ENCODE measurements at regions not wholly inside any gene's neighbourhood (a gene's known extent, or its start where the extent isn't known, plus 50 kb on each side); places are given as distances from the start of the nearest gene placed in this dataset.

DNA sequence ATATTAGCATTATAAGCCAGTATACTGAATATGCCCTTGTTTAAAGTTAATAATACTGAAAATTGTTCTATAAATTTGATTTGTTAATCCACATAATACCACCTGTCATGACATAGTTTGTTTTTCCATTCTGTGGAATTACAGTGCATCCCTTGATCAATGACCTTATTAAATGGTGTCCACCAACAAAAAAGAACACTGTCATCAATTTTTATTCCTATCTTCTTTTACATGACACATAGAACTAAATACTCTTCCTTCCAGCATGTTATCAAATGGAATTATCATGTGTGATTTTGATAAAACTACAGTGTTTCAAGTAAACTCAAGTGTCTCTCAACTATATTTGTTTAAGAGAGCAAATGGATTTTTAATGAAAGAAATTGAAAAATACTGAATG is 221.8 kb upstream of the MBL2 start:
- Histone ChIP-seq H3K36me3 (ENCODE audit: insufficient read depth, low read length) (no peaks in the 10 kb centered on the region), H2AFZ (ENCODE audit: low read depth, low read length) (no peak overlapping the region), H3K27ac (ENCODE audit: low read length) (no peak overlapping the region), H3K9ac (ENCODE audit: low read depth, low read length) (no peak overlapping the region), H3K4me2 (ENCODE audit: insufficient read depth, low read length) (no peak overlapping the region), H3K27me3 (ENCODE audit: insufficient read depth, low read length, poor library complexity) (no peaks in the 10 kb centered on the region), H3K79me2 (ENCODE audit: insufficient read depth, low read length) (no peaks in the 10 kb centered on the region), H3K9me3 (ENCODE audit: insufficient read depth, low read length, severe bottlenecking) (no peaks in the 10 kb centered on the region), H3K4me1 (ENCODE audit: insufficient read depth, low read length) (no peaks in the 10 kb centered on the region), H3K4me3 (ENCODE audit: low read depth in 1 of 2, low read length in 2 of 2) (no peak overlapping the region), H4K20me1 (ENCODE audit: insufficient read depth, low read length) (no peaks in the 10 kb centered on the region)
- DNase-seq = no peak
- no peak for TF ChIP-seq CTCF (IDR thresholded peaks at IDR 0.05; ENCODE audit: borderline replicate concordance, extremely low read depth, low read length, poor library complexity, severe bottlenecking)
- TF ChIP-seq EZH2 (IDR thresholded peaks at IDR 0.05; ENCODE audit: borderline replicate concordance, low read depth, low read length, severe bottlenecking) = no peak
- ATAC-seq (ENCODE audit: insufficient read depth, low read depth) = no peak

DNA sequence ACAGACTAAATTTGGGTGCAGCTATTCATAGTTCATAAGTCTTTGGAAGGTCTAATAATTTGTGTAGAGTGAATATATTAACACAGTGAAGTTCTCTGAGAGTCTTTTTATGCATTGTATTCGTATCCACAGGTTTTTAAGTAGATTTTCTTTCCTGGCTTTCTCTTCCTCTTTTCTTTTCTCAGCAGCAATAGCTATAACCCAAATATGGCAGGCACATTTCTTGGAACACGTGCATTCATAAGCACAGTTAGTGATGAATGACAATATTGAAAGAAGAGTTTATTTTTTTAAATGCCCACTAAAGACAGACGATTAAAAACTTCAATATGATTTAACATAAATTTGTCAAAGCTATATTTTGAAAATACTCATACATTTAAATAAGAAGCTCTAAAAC is 220.5 kb upstream of the MBL2 start:
- H3K4me2 ChIP-seq (ENCODE audit: insufficient read depth, low read length) = no peak overlapping the region
- no peaks in the 10 kb centered on the region for H4K20me1 ChIP-seq (ENCODE audit: insufficient read depth, low read length)
- H2AFZ ChIP-seq (ENCODE audit: low read depth, low read length) = no peak overlapping the region
- no peaks in the 10 kb centered on the region for H3K4me1 ChIP-seq (ENCODE audit: insufficient read depth, low read length)
- H3K9me3 ChIP-seq (ENCODE audit: insufficient read depth, low read length, severe bottlenecking) = no peaks in the 10 kb centered on the region
- TF ChIP-seq CTCF (IDR thresholded peaks at IDR 0.05; ENCODE audit: borderline replicate concordance, extremely low read depth, low read length, poor library complexity, severe bottlenecking) (no peak), EZH2 (IDR thresholded peaks at IDR 0.05; ENCODE audit: borderline replicate concordance, low read depth, low read length, severe bottlenecking) (no peak)
- no peak overlapping the region for H3K4me3 ChIP-seq (ENCODE audit: low read depth in 1 of 2, low read length in 2 of 2)
- no peak for DNase-seq
- ATAC-seq (ENCODE audit: insufficient read depth, low read depth) = no peak
- no peak overlapping the region for H3K27ac ChIP-seq (ENCODE audit: low read length)
- no peak overlapping the region for H3K9ac ChIP-seq (ENCODE audit: low read depth, low read length)
- H3K79me2 ChIP-seq (ENCODE audit: insufficient read depth, low read length) = no peaks in the 10 kb centered on the region
- no peaks in the 10 kb centered on the region for H3K27me3 ChIP-seq (ENCODE audit: insufficient read depth, low read length, poor library complexity)
- no peaks in the 10 kb centered on the region for H3K36me3 ChIP-seq (ENCODE audit: insufficient read depth, low read length)

DNA sequence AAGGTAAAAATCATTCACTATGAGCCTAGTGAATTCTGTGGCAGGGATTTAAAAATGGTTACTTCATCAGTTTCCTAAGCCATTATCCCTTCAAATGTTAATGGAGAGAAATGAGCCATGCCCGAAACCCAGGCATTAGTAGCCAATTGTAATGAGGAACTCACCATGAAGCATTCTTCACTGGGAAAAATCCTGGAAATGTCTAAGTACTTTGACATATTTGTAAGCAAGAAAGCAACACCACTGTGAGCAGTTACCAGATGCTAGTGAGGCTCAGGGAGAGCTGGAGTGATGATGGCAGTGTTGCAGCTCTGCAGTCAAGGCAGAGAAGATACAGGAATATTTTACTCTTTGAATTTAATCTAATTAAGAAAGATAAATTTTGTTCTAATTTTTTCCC is 220.0 kb upstream of the MBL2 start:
- no peak for ATAC-seq (ENCODE audit: insufficient read depth, low read depth)
- no peak overlapping the region for H2AFZ ChIP-seq (ENCODE audit: low read depth, low read length)
- H4K20me1 ChIP-seq (ENCODE audit: insufficient read depth, low read length) = no peaks in the 10 kb centered on the region
- no peaks in the 10 kb centered on the region for H3K79me2 ChIP-seq (ENCODE audit: insufficient read depth, low read length)
- no peak overlapping the region for H3K4me3 ChIP-seq (ENCODE audit: low read depth in 1 of 2, low read length in 2 of 2)
- H3K4me2 ChIP-seq (ENCODE audit: insufficient read depth, low read length) = no peak overlapping the region
- DNase-seq = no peak
- H3K4me1 ChIP-seq (ENCODE audit: insufficient read depth, low read length) = no peaks in the 10 kb centered on the region
- no peaks in the 10 kb centered on the region for H3K27me3 ChIP-seq (ENCODE audit: insufficient read depth, low read length, poor library complexity)
- H3K9me3 ChIP-seq (ENCODE audit: insufficient read depth, low read length, severe bottlenecking) = no peaks in the 10 kb centered on the region
- H3K9ac ChIP-seq (ENCODE audit: low read depth, low read length) = no peak overlapping the region
- no peak for TF ChIP-seq CTCF (IDR thresholded peaks at IDR 0.05; ENCODE audit: borderline replicate concordance, extremely low read depth, low read length, poor library complexity, severe bottlenecking)
- no peak for TF ChIP-seq EZH2 (IDR thresholded peaks at IDR 0.05; ENCODE audit: borderline replicate concordance, low read depth, low read length, severe bottlenecking)
- H3K36me3 ChIP-seq (ENCODE audit: insufficient read depth, low read length) = no peaks in the 10 kb centered on the region
- no peak overlapping the region for H3K27ac ChIP-seq (ENCODE audit: low read length)

- Histone ChIP-seq H3K9me3 (ENCODE audit: insufficient read depth, low read length, severe bottlenecking) (no peaks in the 10 kb centered on the region), H3K4me2 (ENCODE audit: insufficient read depth, low read length) (no peak overlapping the region), H3K27ac (ENCODE audit: low read length) (no peak overlapping the region), H3K79me2 (ENCODE audit: insufficient read depth, low read length) (no peaks in the 10 kb centered on the region), H3K36me3 (ENCODE audit: insufficient read depth, low read length) (no peaks in the 10 kb centered on the region), H4K20me1 (ENCODE audit: insufficient read depth, low read length) (no peaks in the 10 kb centered on the region), H3K27me3 (ENCODE audit: insufficient read depth, low read length, poor library complexity) (no peaks in the 10 kb centered on the region), H3K9ac (ENCODE audit: low read depth, low read length) (no peak overlapping the region), H2AFZ (ENCODE audit: low read depth, low read length) (no peak overlapping the region), H3K4me3 (ENCODE audit: low read depth in 1 of 2, low read length in 2 of 2) (no peak overlapping the region), H3K4me1 (ENCODE audit: insufficient read depth, low read length) (no peaks in the 10 kb centered on the region)
- DNase-seq (no peak), ATAC-seq (ENCODE audit: insufficient read depth, low read depth) (no peak)
- TF ChIP-seq CTCF (IDR thresholded peaks at IDR 0.05; ENCODE audit: borderline replicate concordance, extremely low read depth, low read length, poor library complexity, severe bottlenecking) (no peak), EZH2 (IDR thresholded peaks at IDR 0.05; ENCODE audit: borderline replicate concordance, low read depth, low read length, severe bottlenecking) (no peak)
Observed at GRCh38 chr10:52988923-52989322, 216.3 kb upstream of the MBL2 start.
